ENCODE measurements at regions not wholly inside any gene's neighbourhood (a gene's known extent, or its start where the extent isn't known, plus 50 kb on each side); places are given as distances from the start of the nearest gene placed in this dataset.

GRCh38 chr3:178417736-178418135, 118.5 kb upstream of the KCNMB2 start:
- Histone ChIP-seq H3K4ac (replicated peaks; ENCODE audit: insufficient read length, low read depth, low read length) (no peak overlapping the region), H3K23ac (ENCODE audit: insufficient read length) (no peak overlapping the region), H2BK20ac (ENCODE audit: low read length) (no peak overlapping the region), H4K8ac (ENCODE audit: extremely low read depth, insufficient read depth, low read length) (no peak overlapping the region), H3K4me1 (replicated peaks in 1 of 4; ENCODE audit: control insufficient read depth in 3 of 4, insufficient read depth in 4 of 4, low read length in 3 of 4) (no peaks in the 10 kb centered on the region), H3K4me2 (ENCODE audit: insufficient read depth in 1 of 2, low read depth in 2 of 2, low read length in 2 of 2) (no peak overlapping the region), H3K79me2 (ENCODE audit: control insufficient read depth in 1 of 2, insufficient read depth in 2 of 2, low read length in 2 of 2) (no peaks in the 10 kb centered on the region), H3K27ac (ENCODE audit: low read depth, low read length) (no peak overlapping the region), H2AFZ (ENCODE audit: low read length) (no peak overlapping the region), H3K56ac (replicated peaks; ENCODE audit: insufficient read length, low read depth, low read length) (no peak overlapping the region), H3K27me3 (replicated peaks in 1 of 4; ENCODE audit: control insufficient read depth in 3 of 4, extremely low read depth in 1 of 4, insufficient read depth in 3 of 4, low read length in 3 of 4) (no peaks in the 10 kb centered on the region), H4K5ac (ENCODE audit: insufficient read length, low read depth, low read length) (no peak overlapping the region), H3K23me2 (ENCODE audit: low read depth, low read length) (no peaks in the 10 kb centered on the region), H3K4me3 (ENCODE audit: extremely low read depth in 1 of 4, insufficient read depth in 2 of 4, low read depth in 3 of 4, low read length in 4 of 4) (no peak overlapping the region), H3K14ac (ENCODE audit: insufficient read length) (no peak overlapping the region), H3K9me3 (ENCODE audit: insufficient read depth in 2 of 2, low read depth in 1 of 2, low read length in 1 of 2) (no peaks in the 10 kb centered on the region), H4K91ac (replicated peaks; ENCODE audit: insufficient read length, low read length) (no peak overlapping the region), H4K20me1 (replicated peaks in 1 of 2; ENCODE audit: control insufficient read depth in 1 of 2, insufficient read depth in 2 of 2, low read length in 2 of 2) (no peaks in the 10 kb centered on the region), H3K9ac (replicated peaks in 1 of 4; ENCODE audit: extremely low read depth in 1 of 4, low read depth in 3 of 4, low read length in 3 of 4) (no peak overlapping the region), H2AK5ac (ENCODE audit: low read depth, low read length) (no peak overlapping the region), H2BK12ac (ENCODE audit: low read depth, low read length) (no peak overlapping the region), H2BK15ac (ENCODE audit: low read length) (no peak overlapping the region), H3K18ac (ENCODE audit: extremely low read depth, low read length) (no peak overlapping the region), H3K79me1 (ENCODE audit: low read depth, low read length) (no peaks in the 10 kb centered on the region), H2BK5ac (ENCODE audit: low read depth, low read length) (no peak overlapping the region), H3K36me3 (ENCODE audit: control insufficient read depth in 2 of 4, insufficient read depth in 4 of 4, low read length in 3 of 4) (no peaks in the 10 kb centered on the region), H2BK120ac (replicated peaks; ENCODE audit: low read depth, low read length) (no peak overlapping the region)
- 97% methylated on average over 4 of the region's 4 CpGs; no CpG with 5 or more reads in 1 of the 2 experiments for WGBS, 2 experiments (ENCODE audit: extremely low coverage in 1 of 2, insufficient coverage in 1 of 2, insufficient read length in 1 of 2, insufficient replicate concordance in 2 of 2, low coverage in 1 of 2, low lambda C conversion rate in 2 of 2, missing lambda C conversion rate in 1 of 2)
- FAIRE-seq (no peak), DNase-seq (ENCODE audit: low read depth in 1 of 2, low spot score in 2 of 2) (no peak)
- CTCF ChIA-PET (ENCODE audit: partially characterized antibody) = no interaction called here
- POLR2A ChIA-PET (ENCODE audit: partially characterized antibody) = no interaction called here
- TF ChIP-seq CTBP2 (IDR thresholded peaks at IDR 0.05; ENCODE audit: borderline replicate concordance, insufficient read depth, insufficient read length, low read length) (no peak), HDAC6 (IDR thresholded peaks at IDR 0.05; ENCODE audit: low read depth, low read length) (no peak), SIX5 (IDR thresholded peaks at IDR 0.05; ENCODE audit: low read depth, low read length) (no peak)
